ENCODE measurements at regions not wholly inside any gene's neighbourhood (a gene's known extent, or its start where the extent isn't known, plus 50 kb on each side); places are given as distances from the start of the nearest gene placed in this dataset.
"Not testable (repeated sequence)": the region's sequence is repeated elsewhere in the genome, so short reads cannot be mapped to it uniquely, and the experiment has no call there.

- DNase-seq (ENCODE audit: low read depth) (no peak), FAIRE-seq (no peak)
- TF ChIP-seq, protein P1, sequence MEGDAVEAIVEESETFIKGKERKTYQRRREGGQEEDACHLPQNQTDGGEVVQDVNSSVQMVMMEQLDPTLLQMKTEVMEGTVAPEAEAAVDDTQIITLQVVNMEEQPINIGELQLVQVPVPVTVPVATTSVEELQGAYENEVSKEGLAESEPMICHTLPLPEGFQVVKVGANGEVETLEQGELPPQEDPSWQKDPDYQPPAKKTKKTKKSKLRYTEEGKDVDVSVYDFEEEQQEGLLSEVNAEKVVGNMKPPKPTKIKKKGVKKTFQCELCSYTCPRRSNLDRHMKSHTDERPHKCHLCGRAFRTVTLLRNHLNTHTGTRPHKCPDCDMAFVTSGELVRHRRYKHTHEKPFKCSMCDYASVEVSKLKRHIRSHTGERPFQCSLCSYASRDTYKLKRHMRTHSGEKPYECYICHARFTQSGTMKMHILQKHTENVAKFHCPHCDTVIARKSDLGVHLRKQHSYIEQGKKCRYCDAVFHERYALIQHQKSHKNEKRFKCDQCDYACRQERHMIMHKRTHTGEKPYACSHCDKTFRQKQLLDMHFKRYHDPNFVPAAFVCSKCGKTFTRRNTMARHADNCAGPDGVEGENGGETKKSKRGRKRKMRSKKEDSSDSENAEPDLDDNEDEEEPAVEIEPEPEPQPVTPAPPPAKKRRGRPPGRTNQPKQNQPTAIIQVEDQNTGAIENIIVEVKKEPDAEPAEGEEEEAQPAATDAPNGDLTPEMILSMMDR (IDR thresholded peaks at IDR 0.05; ENCODE audit: insufficient read depth, low read length, severe bottlenecking) = no peak
- Histone ChIP-seq H3K4me3 (ENCODE audit: low read depth, low read length) (no peak overlapping the region), H3K36me3 (ENCODE audit: control insufficient read depth, insufficient read depth, low read length) (no peaks in the 10 kb centered on the region), H3K27me3 (ENCODE audit: control insufficient read depth, insufficient read depth, low read length) (no peaks in the 10 kb centered on the region)
Observed at GRCh38 chr10:33012306-33012705, 54.3 kb upstream of the ITGB1 start.

GRCh38 chr10:33010132-33011037 lies 52.4 kb upstream of the ITGB1 start:
- H3K36me3 ChIP-seq (ENCODE audit: control insufficient read depth, insufficient read depth, low read length) = no peaks in the 10 kb centered on the region
- TF ChIP-seq, protein P1 (IDR thresholded peaks at IDR 0.05; ENCODE audit: insufficient read depth, low read length, severe bottlenecking) = peak; percentile 58
- no peak overlapping the region for H3K4me3 ChIP-seq (ENCODE audit: low read depth, low read length)
- FAIRE-seq (peak; percentile 55), DNase-seq (ENCODE audit: low read depth) (peak; percentile 87)
- H3K27me3 ChIP-seq (ENCODE audit: control insufficient read depth, insufficient read depth, low read length) = no peaks in the 10 kb centered on the region

GRCh38 chr10:33009244-33010131 lies 51.5 kb upstream of the ITGB1 start:
- no peak overlapping the region for H3K4me3 ChIP-seq (ENCODE audit: low read depth, low read length)
- H3K27me3 ChIP-seq (ENCODE audit: control insufficient read depth, insufficient read depth, low read length) = no peaks in the 10 kb centered on the region
- H3K36me3 ChIP-seq (ENCODE audit: control insufficient read depth, insufficient read depth, low read length) = no peaks in the 10 kb centered on the region
- DNase-seq (ENCODE audit: low read depth) = no peak
- FAIRE-seq = no peak
- TF ChIP-seq, protein P1 (IDR thresholded peaks at IDR 0.05; ENCODE audit: insufficient read depth, low read length, severe bottlenecking) = no peak

DNA sequence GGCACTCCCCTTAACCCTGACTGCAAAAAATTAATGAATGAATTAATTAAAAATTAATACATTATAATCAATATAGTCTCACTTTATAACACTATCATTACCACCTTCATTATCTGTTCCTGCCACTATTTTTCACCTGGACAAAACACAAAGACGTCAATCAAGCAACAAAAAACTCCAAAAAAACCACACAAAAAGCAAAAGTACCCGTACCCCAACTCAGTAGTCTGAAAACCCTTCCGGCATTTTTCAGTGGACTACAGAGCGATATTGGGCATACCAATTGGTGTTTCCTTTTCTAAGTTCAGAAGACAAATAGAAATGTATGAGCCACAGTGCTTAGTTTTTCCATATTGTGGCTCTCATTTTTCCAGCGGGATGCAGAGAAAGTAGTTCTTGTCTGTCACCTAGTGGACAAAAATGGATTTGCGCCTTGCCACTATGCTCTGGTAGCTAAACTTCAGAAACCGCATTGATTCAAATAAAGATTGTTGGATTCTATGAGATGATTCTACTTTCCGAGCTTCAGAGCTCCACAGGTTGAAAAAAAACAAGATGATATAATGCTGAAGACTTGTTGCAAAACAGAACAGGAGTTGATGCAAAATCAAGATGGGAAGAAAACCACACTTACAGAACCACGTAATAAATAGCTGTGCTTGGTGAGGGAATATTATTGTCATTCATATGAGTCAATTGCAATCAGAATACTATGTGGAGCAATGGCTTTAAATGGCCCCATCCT lies 50.6 kb upstream of the ITGB1 start:
- Histone ChIP-seq H3K27me3 (ENCODE audit: control insufficient read depth, insufficient read depth, low read length) (no peaks in the 10 kb centered on the region), H3K36me3 (ENCODE audit: control insufficient read depth, insufficient read depth, low read length) (no peaks in the 10 kb centered on the region), H3K4me3 (ENCODE audit: low read depth, low read length) (no peak overlapping the region)
- DNase-seq (ENCODE audit: low read depth) (peak; percentile 82), FAIRE-seq (no peak)
- TF ChIP-seq, protein P1 (IDR thresholded peaks at IDR 0.05; ENCODE audit: insufficient read depth, low read length, severe bottlenecking) = peak; percentile 91

DNA sequence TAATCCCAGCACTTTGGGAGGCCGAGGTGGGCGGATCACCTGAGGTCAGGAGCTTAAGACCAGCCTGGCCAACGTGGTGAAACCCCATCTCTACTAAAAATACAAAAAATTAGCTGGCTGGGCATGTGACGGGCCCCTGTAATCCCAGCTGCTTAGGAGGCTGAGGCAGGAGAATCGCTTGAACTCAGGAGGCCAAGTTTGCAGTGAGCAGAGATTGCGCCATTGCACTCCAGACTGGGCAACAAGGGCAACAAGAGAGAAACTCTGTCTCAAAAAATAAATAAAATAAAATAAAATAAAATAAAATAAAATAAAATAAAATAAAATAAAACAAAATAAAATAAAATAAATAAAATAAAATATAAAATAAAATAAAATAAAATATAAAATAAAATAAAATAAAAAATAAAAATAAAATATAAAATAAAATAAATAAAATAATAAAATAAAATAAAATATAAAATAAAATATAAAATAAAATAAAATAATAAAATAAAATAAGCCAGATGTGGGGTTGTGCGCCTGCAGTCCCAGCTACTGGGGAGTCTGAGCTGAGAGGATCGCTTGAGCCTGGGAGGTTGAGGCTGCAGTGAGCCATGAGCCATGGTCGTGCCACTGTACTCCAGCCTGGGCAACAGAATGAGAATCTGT lies 49.8 kb upstream of the ITGB1 start:
- not testable (repeated sequence) for DNase-seq (ENCODE audit: low read depth); H3K27me3 ChIP-seq (ENCODE audit: control insufficient read depth, insufficient read depth, low read length); H3K4me3 ChIP-seq (ENCODE audit: low read depth, low read length); FAIRE-seq; H3K36me3 ChIP-seq (ENCODE audit: control insufficient read depth, insufficient read depth, low read length)
